WTC11 (cell line): ENCODE measurements at regions not wholly inside any gene's neighbourhood (a gene's known extent, or its start where the extent isn't known, plus 50 kb on each side); places are given as distances from the start of the nearest gene placed in this dataset.

Experiments
- ATAC-seq: fragments of 200-7000 bp; cut with Tn5 transposase; 2 replicates; pipeline ENCODE4 v1.10.0; 2021; ENCODE audit warnings: mild to moderate bottlenecking, moderate library complexity
- CTCF ChIA-PET: fragments of 300-600 bp; sonication (Branson Sonifier 250); formaldehyde crosslinking; loops from one replicate; lab custom pipeline; 2021; ENCODE audit warnings: antibody characterized with exemption; lab: Charles Lee
- POLR2A ChIA-PET: fragments of 350-600 bp; sonication (Branson Sonifier 250); formaldehyde crosslinking; loops from one replicate; lab custom pipeline; 2021; ENCODE audit warnings: antibody characterized with exemption; lab: Charles Lee
- DNase-seq: peaks from one replicate; pipeline ENCODE4 v3.0.0; 2021; ENCODE audit warnings: low spot score
- H3K27ac Mint-ChIP-seq: 2 replicates; pipeline ENCODE4 v1.8.0; 2021; ENCODE audit warnings: mixed read lengths
- H3K27me3 Mint-ChIP-seq: 2 replicates; pipeline ENCODE4 v1.8.0; 2021; ENCODE audit warnings: low read depth, mild to moderate bottlenecking, moderate library complexity, mixed read lengths
- H3K36me3 Mint-ChIP-seq: 2 replicates; pipeline ENCODE4 v1.8.0; 2021; ENCODE audit warnings: mixed read lengths
- H3K4me1 Mint-ChIP-seq: 2 replicates; pipeline ENCODE4 v1.8.0; 2022; ENCODE audit warnings: mixed read lengths
- H3K4me3 Mint-ChIP-seq: 2 replicates; pipeline ENCODE4 v1.8.0; 2021; ENCODE audit warnings: mild to moderate bottlenecking, moderate library complexity, mixed read lengths
- H3K9me3 Mint-ChIP-seq: 2 replicates; pipeline ENCODE4 v1.8.0; 2021; ENCODE audit warnings: mixed read lengths
- AFF4 ChIP-seq: sonication (generic); formaldehyde crosslinking; IDR thresholded peaks from 2 replicates; pipeline ENCODE4 v1.8.1; 2023; ENCODE audit warnings: mild to moderate bottlenecking, missing genetic modification reagents, borderline replicate concordance
- ARID4B ChIP-seq: sonication (generic); formaldehyde crosslinking; IDR thresholded peaks from 2 replicates; pipeline ENCODE4 v1.8.0; 2023; ENCODE audit warnings: missing genetic modification reagents, mild to moderate bottlenecking, borderline replicate concordance
- CBFB ChIP-seq: sonication (generic); formaldehyde crosslinking; IDR thresholded peaks from 2 replicates; pipeline ENCODE4 v1.8.1; 2022; ENCODE audit warnings: mild to moderate bottlenecking, low read depth, missing genetic modification reagents
- CREM ChIP-seq: sonication (generic); formaldehyde crosslinking; IDR thresholded peaks from 2 replicates; pipeline ENCODE4 v1.8.1; 2022; ENCODE audit warnings: mild to moderate bottlenecking, missing genetic modification reagents, moderate library complexity
- E2F4 ChIP-seq: sonication (generic); formaldehyde crosslinking; IDR thresholded peaks from 2 replicates; pipeline ENCODE4 v1.8.1; 2022; ENCODE audit warnings: low read depth, mild to moderate bottlenecking, moderate library complexity, missing genetic modification reagents, borderline replicate concordance
- ELF4 ChIP-seq: sonication (generic); formaldehyde crosslinking; IDR thresholded peaks from 2 replicates; pipeline ENCODE4 v1.8.1; 2022; ENCODE audit warnings: low read depth, mild to moderate bottlenecking, moderate library complexity, missing genetic modification reagents
- ERG ChIP-seq: fragments of 250-450 bp; sonication (Bioruptor Pico); IDR thresholded peaks from 2 replicates; pipeline ENCODE4 v1.8.0; 2021; ENCODE audit warnings: mild to moderate bottlenecking
- GABPB1 ChIP-seq: sonication (generic); formaldehyde crosslinking; IDR thresholded peaks from 2 replicates; pipeline ENCODE4 v1.8.1; 2023; ENCODE audit warnings: mild to moderate bottlenecking, missing genetic modification reagents
- IRF2 ChIP-seq: sonication (generic); formaldehyde crosslinking; IDR thresholded peaks from 2 replicates; pipeline ENCODE4 v1.8.0; 2022; ENCODE audit warnings: low read depth, missing genetic modification reagents, borderline replicate concordance
- MLX ChIP-seq: sonication (generic); formaldehyde crosslinking; IDR thresholded peaks from 2 replicates; pipeline ENCODE4 v1.8.1; 2023; ENCODE audit warnings: mild to moderate bottlenecking, missing genetic modification reagents, moderate library complexity
- NR2C2 ChIP-seq: sonication (generic); formaldehyde crosslinking; IDR thresholded peaks from 2 replicates; pipeline ENCODE4 v1.8.0; 2022; ENCODE audit warnings: mild to moderate bottlenecking, missing genetic modification reagents
- PREB ChIP-seq: sonication (generic); formaldehyde crosslinking; IDR thresholded peaks from 2 replicates; pipeline ENCODE4 v1.8.1; 2022; ENCODE audit warnings: mild to moderate bottlenecking, missing genetic modification reagents, moderate library complexity, borderline replicate concordance
- SMAD4 ChIP-seq: sonication (generic); formaldehyde crosslinking; IDR thresholded peaks from 2 replicates; pipeline ENCODE4 v1.8.0; 2022; ENCODE audit warnings: mild to moderate bottlenecking, missing genetic modification reagents
- TEAD1 ChIP-seq: sonication (generic); formaldehyde crosslinking; IDR thresholded peaks from 2 replicates; pipeline ENCODE4 v1.8.0; 2022; ENCODE audit warnings: mild to moderate bottlenecking, missing genetic modification reagents
- TP53 ChIP-seq: sonication (generic); formaldehyde crosslinking; IDR thresholded peaks from 2 replicates; pipeline ENCODE4 v1.8.1; 2023; ENCODE audit warnings: mild to moderate bottlenecking, missing genetic modification reagents
- ZBTB21 ChIP-seq: sonication (generic); formaldehyde crosslinking; IDR thresholded peaks from 2 replicates; pipeline ENCODE4 v1.8.1; 2023; ENCODE audit warnings: mild to moderate bottlenecking, missing genetic modification reagents, borderline replicate concordance
- ZNF317 ChIP-seq: sonication (generic); formaldehyde crosslinking; IDR thresholded peaks from 2 replicates; pipeline ENCODE4 v1.8.1; 2023; ENCODE audit warnings: low read depth, mild to moderate bottlenecking, moderate library complexity, missing genetic modification reagents, borderline replicate concordance

GRCh38 chr1:101667761-101668160, 329.0 kb downstream of the OLFM3 start:
- no peak for ATAC-seq
- H3K36me3 Mint-ChIP-seq = peaks cover 13% of the 10 kb centered on the region
- CTCF ChIA-PET = no interaction called here
- no peak for TF ChIP-seq ELF4 (CRISPR knock-in tag)
- TF ChIP-seq ERG (CRISPR knock-in tag) = no peak
- TF ChIP-seq CREM (CRISPR knock-in tag) = no peak
- TF ChIP-seq ZNF317 (CRISPR knock-in tag) = no peak
- TF ChIP-seq, all 79 proteins: peak for 0
- no peak overlapping the region for H3K4me3 Mint-ChIP-seq
- no peaks in the 10 kb centered on the region for H3K27me3 Mint-ChIP-seq
- POLR2A ChIA-PET = no interaction called here
- no peak overlapping the region for H3K27ac Mint-ChIP-seq
- 0 out of 2 replicates have a peak, but pooled peaks cover 2% of the 10 kb centered on the region for H3K4me1 Mint-ChIP-seq
- no peak for DNase-seq
- peaks cover 28% of the 10 kb centered on the region for H3K9me3 Mint-ChIP-seq

- TF ChIP-seq AFF4 (CRISPR knock-in tag) (no peak), TEAD1 (CRISPR knock-in tag) (no peak), TP53 (CRISPR knock-in tag) (no peak), MLX (no peak), IRF2 (CRISPR knock-in tag) (no peak), ERG (CRISPR knock-in tag) (no peak)
- TF ChIP-seq, all 79 proteins: peak for 0
- ATAC-seq = no peak
- Mint-ChIP-seq H3K4me3 (no peak overlapping the region), H3K27me3 (no peaks in the 10 kb centered on the region), H3K36me3 (no peaks in the 10 kb centered on the region), H3K9me3 (no peaks in the 10 kb centered on the region), H3K4me1 (no peaks in the 10 kb centered on the region), H3K27ac (no peak overlapping the region)
- ChIA-PET POLR2A (no interaction called here), CTCF (no interaction called here)
- no peak for DNase-seq
These were observed 313.6 kb downstream of the OLFM3 start for GRCh38 chr1:101683136-101683535.

GRCh38 chr1:101683561-101683960, 313.2 kb downstream of the OLFM3 start:
- H3K36me3 Mint-ChIP-seq = no peaks in the 10 kb centered on the region
- ATAC-seq = no peak
- TF ChIP-seq ZBTB21 (CRISPR knock-in tag) (no peak), PREB (no peak), CBFB (CRISPR knock-in tag) (no peak), GABPB1 (CRISPR knock-in tag) (no peak), ARID4B (no peak), SMAD4 (CRISPR knock-in tag) (no peak), NR2C2 (CRISPR knock-in tag) (no peak), E2F4 (CRISPR knock-in tag) (no peak)

More at GRCh38 chr1:101683561-101683960, 313.2 kb downstream of the OLFM3 start:
- Mint-ChIP-seq H3K27ac (no peak overlapping the region), H3K27me3 (no peaks in the 10 kb centered on the region), H3K4me3 (no peak overlapping the region), H3K4me1 (no peaks in the 10 kb centered on the region), H3K9me3 (no peaks in the 10 kb centered on the region)
- ChIA-PET POLR2A (interaction anchor here (0.6 kb wide), 1 partner anchor 74 kb away, joined by 3 read pairs; no protein-coding TSS in a partner anchor), CTCF (interaction anchor here (1.8 kb wide), 1 partner anchor 30 kb away, joined by 5 read pairs; no protein-coding TSS in a partner anchor)
- DNase-seq = no peak
